ENCODE measurements at regions not wholly inside any gene's neighbourhood (a gene's known extent, or its start where the extent isn't known, plus 50 kb on each side); places are given as distances from the start of the nearest gene placed in this dataset.

DNA sequence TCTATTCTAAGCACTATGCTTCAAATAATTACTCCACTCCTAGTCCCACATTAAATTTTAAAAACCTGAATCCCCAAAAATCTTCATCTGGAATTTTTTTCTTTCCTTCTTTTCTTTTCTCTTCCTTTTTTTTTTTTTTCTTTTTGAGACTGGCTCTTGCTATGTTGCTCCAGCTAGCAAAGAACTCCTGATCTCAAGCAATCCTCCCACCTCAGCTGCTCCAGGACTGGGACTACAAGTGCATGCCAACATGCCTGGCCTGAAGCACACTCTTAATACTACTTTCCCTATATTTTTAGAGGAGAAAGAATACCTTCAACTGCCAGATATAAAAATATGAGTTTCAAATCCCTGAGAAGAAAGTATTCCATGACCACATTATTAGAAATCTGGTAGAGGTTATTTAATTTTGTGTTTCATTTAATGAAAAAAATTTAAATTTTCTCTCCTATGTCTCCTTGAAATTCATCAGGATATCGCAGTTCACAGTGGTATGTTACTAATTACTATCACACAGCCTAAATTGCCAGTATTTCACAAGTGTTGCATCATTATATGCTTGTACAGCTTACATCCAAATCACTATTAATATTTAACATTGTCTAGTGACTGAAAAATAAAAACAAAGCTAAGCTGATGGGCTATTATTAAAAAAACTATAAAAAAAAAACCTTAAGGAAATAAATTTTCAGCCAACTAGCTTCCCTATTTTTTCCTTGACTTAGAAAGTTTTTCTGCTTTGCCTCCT is 227.8 kb downstream of the NAF1 start:
- H3K23ac ChIP-seq (ENCODE audit: insufficient read length), result no peak overlapping the region
- no peak overlapping the region for H3K14ac ChIP-seq (ENCODE audit: insufficient read length)
- no peak overlapping the region for H3K18ac ChIP-seq (ENCODE audit: extremely low read depth, low read length)
- no peak for FAIRE-seq
- no peak overlapping the region for H3K56ac ChIP-seq (replicated peaks; ENCODE audit: insufficient read length, low read depth, low read length)
- no peaks in the 10 kb centered on the region for H3K36me3 ChIP-seq (ENCODE audit: control insufficient read depth in 2 of 4, insufficient read depth in 4 of 4, low read length in 3 of 4)
- H2BK12ac ChIP-seq (ENCODE audit: low read depth, low read length), result no peak overlapping the region
- 89% methylated on average over 1 of the region's 1 CpG; no CpG with 5 or more reads in 1 of the 2 experiments for WGBS, 2 experiments (ENCODE audit: extremely low coverage in 1 of 2, insufficient coverage in 1 of 2, insufficient read length in 1 of 2, insufficient replicate concordance in 2 of 2, low coverage in 1 of 2, low lambda C conversion rate in 2 of 2, missing lambda C conversion rate in 1 of 2)
- no peaks in the 10 kb centered on the region for H3K23me2 ChIP-seq (ENCODE audit: low read depth, low read length)
- H3K27ac ChIP-seq (ENCODE audit: low read depth, low read length), result no peak overlapping the region
- no peak overlapping the region for H2BK20ac ChIP-seq (ENCODE audit: low read length)
- no peaks in the 10 kb centered on the region for H3K27me3 ChIP-seq (replicated peaks in 1 of 4; ENCODE audit: control insufficient read depth in 3 of 4, extremely low read depth in 1 of 4, insufficient read depth in 3 of 4, low read length in 3 of 4)
- CTCF ChIA-PET (ENCODE audit: partially characterized antibody), result interaction anchor here (0.6 kb wide), 1 partner anchor 166 kb away, joined by 3 read pairs; no protein-coding TSS in a partner anchor
- no peak overlapping the region for H2AFZ ChIP-seq (ENCODE audit: low read length)
- no peak overlapping the region for H3K9ac ChIP-seq (replicated peaks in 1 of 4; ENCODE audit: extremely low read depth in 1 of 4, low read depth in 3 of 4, low read length in 3 of 4)
- H3K9me3 ChIP-seq (ENCODE audit: insufficient read depth in 2 of 2, low read depth in 1 of 2, low read length in 1 of 2), result no peaks in the 10 kb centered on the region
- H2BK15ac ChIP-seq (ENCODE audit: low read length), result no peak overlapping the region
- no peaks in the 10 kb centered on the region for H3K79me2 ChIP-seq (ENCODE audit: control insufficient read depth in 1 of 2, insufficient read depth in 2 of 2, low read length in 2 of 2)
- no peaks in the 10 kb centered on the region for H4K20me1 ChIP-seq (replicated peaks in 1 of 2; ENCODE audit: control insufficient read depth in 1 of 2, insufficient read depth in 2 of 2, low read length in 2 of 2)
- H3K4ac ChIP-seq (replicated peaks; ENCODE audit: insufficient read length, low read depth, low read length), result no peak overlapping the region
- POLR2A ChIA-PET (ENCODE audit: partially characterized antibody), result no interaction called here
- TF ChIP-seq CBX5 (IDR thresholded peaks at IDR 0.05; ENCODE audit: low read depth, low read length) (no peak), BACH1 (IDR thresholded peaks at IDR 0.05; ENCODE audit: low read length) (no peak), CEBPB (IDR thresholded peaks at IDR 0.05; ENCODE audit: low read depth, low read length) (no peak), SP1 (IDR thresholded peaks at IDR 0.05; ENCODE audit: low read depth, low read length) (no peak)
- no peak overlapping the region for H2BK5ac ChIP-seq (ENCODE audit: low read depth, low read length)
- H4K5ac ChIP-seq (ENCODE audit: insufficient read length, low read depth, low read length), result no peak overlapping the region
- no peak overlapping the region for H4K91ac ChIP-seq (replicated peaks; ENCODE audit: insufficient read length, low read length)
- H3K4me1 ChIP-seq (replicated peaks in 1 of 4; ENCODE audit: control insufficient read depth in 3 of 4, insufficient read depth in 4 of 4, low read length in 3 of 4), result no peaks in the 10 kb centered on the region
- H4K8ac ChIP-seq (ENCODE audit: extremely low read depth, insufficient read depth, low read length), result no peak overlapping the region
- no peak for DNase-seq (ENCODE audit: low read depth in 1 of 2, low spot score in 2 of 2)
- H3K79me1 ChIP-seq (ENCODE audit: low read depth, low read length), result no peaks in the 10 kb centered on the region
- H2BK120ac ChIP-seq (replicated peaks; ENCODE audit: low read depth, low read length), result no peak overlapping the region
- H3K4me2 ChIP-seq (ENCODE audit: insufficient read depth in 1 of 2, low read depth in 2 of 2, low read length in 2 of 2), result no peak overlapping the region
- no peak overlapping the region for H2AK5ac ChIP-seq (ENCODE audit: low read depth, low read length)
- H3K4me3 ChIP-seq (ENCODE audit: extremely low read depth in 1 of 4, insufficient read depth in 2 of 4, low read depth in 3 of 4, low read length in 4 of 4), result no peak overlapping the region

Measured in H1 (cell line).